Osteoblast (primary cell): ENCODE measurements at regions not wholly inside any gene's neighbourhood (a gene's known extent, or its start where the extent isn't known, plus 50 kb on each side); places are given as distances from the start of the nearest gene placed in this dataset.

Experiments used
- DNase-seq: peaks from one replicate; pipeline ENCODE4 v3.0.0; 2011; ENCODE audit warnings: low spot score, mixed read lengths; ENCODE audit not compliant: insufficient read length; ENCODE audit errors: missing footprints
- H2AFZ ChIP-seq: 2 replicates; pipeline ENCODE4 v1.6.0; 2011; ENCODE audit warnings: mild to moderate bottlenecking, low read length
- H3K27ac ChIP-seq: 2 replicates; pipeline ENCODE4 v1.5.1; 2011; ENCODE audit warnings: mild to moderate bottlenecking, low read depth, low read length, moderate library complexity
- H3K27me3 ChIP-seq: 2 replicates; pipeline ENCODE4 v1.6.0; 2012; ENCODE audit warnings: mild to moderate bottlenecking, control low read depth, inconsistent platforms, low read length, moderate library complexity; ENCODE audit not compliant: insufficient read depth
- H3K36me3 ChIP-seq: 2 replicates; pipeline ENCODE4 v1.5.1; 2011; ENCODE audit warnings: mild to moderate bottlenecking, low read length, control low read depth, moderate library complexity; ENCODE audit not compliant: insufficient read depth
- H3K4me1 ChIP-seq: 2 replicates; pipeline ENCODE4 v1.5.1; 2011; ENCODE audit warnings: mild to moderate bottlenecking, low read length, control low read depth, moderate library complexity; ENCODE audit not compliant: insufficient read depth
- H3K4me2 ChIP-seq: 2 replicates; pipeline ENCODE4 v1.6.0; 2011; ENCODE audit warnings: mild to moderate bottlenecking, low read length; ENCODE audit not compliant: insufficient read depth
- H3K4me3 ChIP-seq: fragments of 200-600 bp; sonication (generic); 3 replicates; pipeline ENCODE4 v1.5.1; 2012; ENCODE audit warnings: mild to moderate bottlenecking, low read length, inconsistent platforms; ENCODE audit not compliant: insufficient read depth
- H3K79me2 ChIP-seq: 2 replicates; pipeline ENCODE4 v1.6.0; 2012; ENCODE audit warnings: mild to moderate bottlenecking, low read length, control low read depth, inconsistent platforms; ENCODE audit not compliant: insufficient read depth
- H3K9me3 ChIP-seq: 2 replicates; pipeline ENCODE4 v1.5.1; 2011; ENCODE audit warnings: low read depth, low read length, control low read depth
- H4K20me1 ChIP-seq: 2 replicates; pipeline ENCODE4 v1.6.0; 2012; ENCODE audit warnings: mild to moderate bottlenecking, low read length, control low read depth; ENCODE audit not compliant: insufficient read depth
- CTCF ChIP-seq: IDR thresholded peaks from 2 replicates; pipeline ENCODE4 v1.5.1; 2011; ENCODE audit warnings: mild to moderate bottlenecking, low read depth, low read length, moderate library complexity; ENCODE audit errors: extremely low read depth

GRCh38 chr10:128520211-128520815, 394.1 kb upstream of the MKI67 start:
- H4K20me1 ChIP-seq, result no peaks in the 10 kb centered on the region
- H2AFZ ChIP-seq, result no peak overlapping the region
- H3K4me2 ChIP-seq, result no peak overlapping the region
- H3K79me2 ChIP-seq, result no peaks in the 10 kb centered on the region
- DNase-seq, result no peak
- no peak overlapping the region for H3K4me3 ChIP-seq
- no peaks in the 10 kb centered on the region for H3K4me1 ChIP-seq
- H3K27me3 ChIP-seq, result no peaks in the 10 kb centered on the region
- TF ChIP-seq CTCF, result no peak
- H3K27ac ChIP-seq, result no peak overlapping the region
- no peaks in the 10 kb centered on the region for H3K36me3 ChIP-seq
- no peaks in the 10 kb centered on the region for H3K9me3 ChIP-seq

GRCh38 chr10:128522551-128523308, 396.5 kb upstream of the MKI67 start:
- no peak overlapping the region for H3K4me2 ChIP-seq
- no peaks in the 10 kb centered on the region for H3K27me3 ChIP-seq
- no peak overlapping the region for H3K4me3 ChIP-seq
- no peaks in the 10 kb centered on the region for H3K36me3 ChIP-seq
- no peaks in the 10 kb centered on the region for H3K9me3 ChIP-seq
- H2AFZ ChIP-seq, result no peak overlapping the region
- no peak overlapping the region for H3K27ac ChIP-seq
- TF ChIP-seq CTCF, result no peak
- DNase-seq, result no peak
- H3K4me1 ChIP-seq, result no peaks in the 10 kb centered on the region
- H4K20me1 ChIP-seq, result no peaks in the 10 kb centered on the region
- H3K79me2 ChIP-seq, result no peaks in the 10 kb centered on the region

GRCh38 chr10:128525444-128525843, 399.2 kb upstream of the MKI67 start:
- TF ChIP-seq CTCF, result no peak
- no peak overlapping the region for H2AFZ ChIP-seq
- no peak overlapping the region for H3K4me2 ChIP-seq
- H3K4me3 ChIP-seq, result no peak overlapping the region
- H3K9me3 ChIP-seq, result no peaks in the 10 kb centered on the region
- no peak overlapping the region for H3K27ac ChIP-seq
- H3K27me3 ChIP-seq, result no peaks in the 10 kb centered on the region
- no peaks in the 10 kb centered on the region for H3K79me2 ChIP-seq
- no peaks in the 10 kb centered on the region for H4K20me1 ChIP-seq
- H3K36me3 ChIP-seq, result no peaks in the 10 kb centered on the region
- H3K4me1 ChIP-seq, result no peaks in the 10 kb centered on the region
- DNase-seq, result no peak

GRCh38 chr10:128525936-128526335, 399.7 kb upstream of the MKI67 start:
- no peaks in the 10 kb centered on the region for H3K79me2 ChIP-seq
- no peaks in the 10 kb centered on the region for H3K27me3 ChIP-seq
- H2AFZ ChIP-seq, result no peak overlapping the region
- no peaks in the 10 kb centered on the region for H3K4me1 ChIP-seq
- H3K4me2 ChIP-seq, result no peak overlapping the region
- no peak overlapping the region for H3K4me3 ChIP-seq
- H4K20me1 ChIP-seq, result no peaks in the 10 kb centered on the region
- H3K36me3 ChIP-seq, result no peaks in the 10 kb centered on the region
- no peak overlapping the region for H3K27ac ChIP-seq
- no peak for TF ChIP-seq CTCF
- no peaks in the 10 kb centered on the region for H3K9me3 ChIP-seq
- DNase-seq, result no peak
